Stimulated activated naive CD8-positive, alpha-beta T cell treated with anti-CD3 and anti-CD28 coated beads, Interleukin-15, amount 100 ng/mL, for 72 hours (primary cell): ENCODE measurements at regions not wholly inside any gene's neighbourhood (a gene's known extent, or its start where the extent isn't known, plus 50 kb on each side); places are given as distances from the start of the nearest gene placed in this dataset.

ENCODE experiments used
- ATAC-seq: fragments of 150-1000 bp; cut with Tn5 transposase; 2 replicates; pipeline ENCODE4 v1.10.0; 2021; ENCODE audit warnings: mild to moderate bottlenecking, moderate library complexity
- DNase-seq, 2 donors: peaks; one replicate each; pipeline ENCODE4 v3.0.0; 2021 to 2022
- H3K27ac Mint-ChIP-seq, 2 donors: one replicate each; pipeline ENCODE4 v1.8.0; 2022; ENCODE audit warnings: mild to moderate bottlenecking in 2 of 2, mixed read lengths in 2 of 2, moderate library complexity in 2 of 2
- H3K27me3 Mint-ChIP-seq: one replicate; pipeline ENCODE4 v1.8.0; 2022; ENCODE audit warnings: mixed read lengths
- H3K4me1 Mint-ChIP-seq: one replicate; pipeline ENCODE4 v1.8.0; 2022; ENCODE audit warnings: mild to moderate bottlenecking, mixed read lengths
- H3K4me3 Mint-ChIP-seq, 2 donors: one replicate each; pipeline ENCODE4 v1.8.0; 2022; ENCODE audit warnings: mild to moderate bottlenecking in 2 of 2, mixed read lengths in 2 of 2, moderate library complexity in 1 of 2
- H3K9me3 Mint-ChIP-seq, 2 donors: one replicate each; pipeline ENCODE4 v1.8.0; 2022; ENCODE audit warnings: mixed read lengths in 2 of 2

DNA sequence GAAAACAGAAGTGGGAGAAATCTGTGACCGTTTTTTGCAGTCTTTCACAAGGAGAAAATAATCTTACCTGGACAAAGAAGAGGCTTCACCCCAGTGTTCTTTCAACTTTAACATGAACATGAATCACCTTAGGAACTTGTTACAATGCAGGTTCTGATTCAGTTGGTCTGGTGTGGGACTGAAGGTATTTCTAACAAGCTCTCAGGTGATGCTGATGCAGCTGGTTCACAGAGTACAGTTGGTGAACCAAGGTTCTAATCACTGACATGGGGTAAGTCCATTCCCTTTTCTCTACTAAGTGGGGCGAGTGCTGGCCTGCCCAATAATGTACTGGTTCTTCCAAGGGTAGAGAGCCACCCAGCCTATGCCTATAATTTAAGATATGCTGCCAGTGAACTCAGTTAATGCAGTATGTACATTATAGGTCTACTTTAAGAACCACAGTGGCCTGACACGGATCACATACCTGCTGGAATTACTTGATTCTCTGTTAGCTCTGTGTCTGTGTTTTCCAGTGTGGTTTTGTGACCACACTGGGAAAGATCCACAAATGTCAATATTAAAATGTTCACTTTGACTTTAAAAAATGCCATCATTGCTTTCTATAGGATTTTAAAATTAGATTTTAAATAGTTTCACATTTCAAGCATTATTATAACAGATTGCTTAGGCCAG, 304.1 kb downstream of the ZNF621 start:
- no peaks in the 10 kb centered on the region for H3K9me3 Mint-ChIP-seq
- H3K4me3 Mint-ChIP-seq = no peak overlapping the region
- peaks cover 7% of the 10 kb centered on the region for H3K27me3 Mint-ChIP-seq
- H3K4me1 Mint-ChIP-seq = no peaks in the 10 kb centered on the region
- H3K27ac Mint-ChIP-seq = no peak overlapping the region
- ATAC-seq = no peak
- no peak for DNase-seq

- no peak for DNase-seq
- Mint-ChIP-seq H3K27me3 (peaks cover 16% of the 10 kb centered on the region), H3K27ac (no peak overlapping the region), H3K9me3 (no peaks in the 10 kb centered on the region), H3K4me1 (no peaks in the 10 kb centered on the region), H3K4me3 (no peak overlapping the region)
- ATAC-seq = no peak
These were observed 305.1 kb downstream of the ZNF621 start for GRCh38 chr3:40829876-40830275.

- H3K27me3 Mint-ChIP-seq = peaks cover 16% of the 10 kb centered on the region
- no peak overlapping the region for H3K27ac Mint-ChIP-seq
- no peaks in the 10 kb centered on the region for H3K9me3 Mint-ChIP-seq
- DNase-seq (no peak), ATAC-seq (no peak)
- H3K4me1 Mint-ChIP-seq = no peaks in the 10 kb centered on the region
- no peak overlapping the region for H3K4me3 Mint-ChIP-seq
These were observed 312.5 kb downstream of the ZNF621 start for GRCh38 chr3:40837300-40837699.

- Mint-ChIP-seq H3K27ac (no peak overlapping the region), H3K9me3 (peaks cover 0 to 11% of the 10 kb centered on the region in 2 donors), H3K4me1 (no peaks in the 10 kb centered on the region)
These were observed 316.4 kb downstream of the ZNF621 start for GRCh38 chr3:40841131-40841530.

GRCh38 chr3:40841570-40842109, 316.9 kb downstream of the ZNF621 start:
- H3K27me3 Mint-ChIP-seq = peaks cover 13% of the 10 kb centered on the region
- no peak overlapping the region for H3K27ac Mint-ChIP-seq
- DNase-seq (no peak), ATAC-seq (no peak)
- no peaks in the 10 kb centered on the region for H3K4me1 Mint-ChIP-seq
- H3K9me3 Mint-ChIP-seq = peaks cover 0 to 16% of the 10 kb centered on the region in 2 donors
- no peak overlapping the region for H3K4me3 Mint-ChIP-seq

More at GRCh38 chr3:40841131-40841530, 316.4 kb downstream of the ZNF621 start:
- Mint-ChIP-seq H3K27me3 (peaks cover 12% of the 10 kb centered on the region), H3K4me3 (no peak overlapping the region)
- ATAC-seq = no peak
- DNase-seq = no peak

DNA sequence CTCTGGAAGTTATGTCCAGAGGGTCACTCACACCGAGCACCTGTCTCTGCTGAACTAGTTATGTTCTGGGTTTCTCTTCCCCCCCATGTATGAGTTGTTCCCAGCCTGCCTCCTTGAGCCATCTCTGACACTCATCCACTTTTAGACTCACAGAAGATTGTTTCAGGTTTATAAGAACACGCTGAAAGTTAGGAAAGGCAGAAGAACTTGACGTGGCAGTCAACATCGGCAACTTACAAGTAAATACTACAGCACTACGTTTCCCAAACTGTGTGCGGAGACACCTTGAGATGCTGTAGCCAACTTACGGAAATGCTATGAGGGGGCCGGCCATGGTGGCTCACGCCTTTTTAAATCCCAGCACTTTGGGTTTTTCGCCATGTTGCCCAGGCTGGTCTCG, 318.0 kb downstream of the ZNF621 start:
- DNase-seq (no peak), ATAC-seq (no peak)
- no peaks in the 10 kb centered on the region for H3K4me1 Mint-ChIP-seq
- peaks cover 0 to 16% of the 10 kb centered on the region in 2 donors for H3K9me3 Mint-ChIP-seq
- H3K27me3 Mint-ChIP-seq = peaks cover 13% of the 10 kb centered on the region
- no peak overlapping the region for H3K4me3 Mint-ChIP-seq
- H3K27ac Mint-ChIP-seq = peak overlapping the region in 1 of 2 donors; percentile 55

DNA sequence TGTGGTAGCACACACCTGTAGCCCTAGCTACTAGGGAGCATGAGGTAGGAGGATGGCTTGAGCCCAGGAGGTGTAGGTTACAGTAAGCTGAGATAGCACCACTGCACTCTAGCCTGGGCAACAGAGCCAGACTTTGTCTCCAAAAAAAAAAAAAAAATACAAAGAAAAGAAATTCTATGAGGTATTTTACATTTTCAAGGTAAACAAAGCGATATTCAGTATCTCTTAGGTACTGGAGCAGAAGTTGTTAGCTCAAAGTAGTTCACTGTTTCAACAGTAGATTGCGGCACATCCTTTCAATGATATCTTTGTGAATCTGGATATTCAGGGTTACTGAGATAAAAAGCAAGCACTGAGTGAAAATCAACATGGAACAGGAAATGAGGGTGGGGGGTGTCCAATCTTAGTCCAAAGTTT, 318.5 kb downstream of the ZNF621 start:
- H3K27me3 Mint-ChIP-seq = peaks cover 13% of the 10 kb centered on the region
- H3K27ac Mint-ChIP-seq = no peak overlapping the region
- peaks cover 0 to 16% of the 10 kb centered on the region in 2 donors for H3K9me3 Mint-ChIP-seq
- no peak for DNase-seq
- ATAC-seq = no peak
- no peaks in the 10 kb centered on the region for H3K4me1 Mint-ChIP-seq
- H3K4me3 Mint-ChIP-seq = no peak overlapping the region

GRCh38 chr3:40843851-40844548, 319.2 kb downstream of the ZNF621 start:
- Mint-ChIP-seq H3K4me1 (no peaks in the 10 kb centered on the region), H3K27me3 (peaks cover 13% of the 10 kb centered on the region), H3K9me3 (peaks cover 0 to 16% of the 10 kb centered on the region in 2 donors), H3K27ac (no peak overlapping the region), H3K4me3 (no peak overlapping the region)
- DNase-seq = no peak
- ATAC-seq = no peak

DNA sequence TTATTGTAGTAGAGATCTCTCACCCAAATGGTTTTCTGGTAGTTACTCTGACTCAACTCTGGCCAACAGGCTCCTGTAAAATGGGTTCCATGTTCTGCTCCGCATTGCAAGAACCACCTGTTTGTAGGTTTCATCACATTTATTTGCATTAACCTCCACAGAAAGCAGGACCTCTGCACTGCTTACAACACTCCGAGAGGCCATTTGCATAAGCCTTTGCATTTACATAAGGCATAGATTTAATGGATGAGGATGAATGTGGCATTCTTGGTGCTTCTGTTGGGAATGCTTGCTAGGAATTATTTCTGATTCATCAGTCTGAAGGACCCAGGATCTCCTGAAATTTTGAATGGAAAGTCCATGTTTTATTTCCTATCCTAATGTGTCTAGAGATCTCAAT, 320.1 kb downstream of the ZNF621 start:
- no peak for ATAC-seq
- Mint-ChIP-seq H3K4me3 (no peak overlapping the region), H3K27me3 (peaks cover 13% of the 10 kb centered on the region), H3K4me1 (no peaks in the 10 kb centered on the region), H3K27ac (no peak overlapping the region), H3K9me3 (peaks cover 0 to 16% of the 10 kb centered on the region in 2 donors)
- DNase-seq = no peak

DNA sequence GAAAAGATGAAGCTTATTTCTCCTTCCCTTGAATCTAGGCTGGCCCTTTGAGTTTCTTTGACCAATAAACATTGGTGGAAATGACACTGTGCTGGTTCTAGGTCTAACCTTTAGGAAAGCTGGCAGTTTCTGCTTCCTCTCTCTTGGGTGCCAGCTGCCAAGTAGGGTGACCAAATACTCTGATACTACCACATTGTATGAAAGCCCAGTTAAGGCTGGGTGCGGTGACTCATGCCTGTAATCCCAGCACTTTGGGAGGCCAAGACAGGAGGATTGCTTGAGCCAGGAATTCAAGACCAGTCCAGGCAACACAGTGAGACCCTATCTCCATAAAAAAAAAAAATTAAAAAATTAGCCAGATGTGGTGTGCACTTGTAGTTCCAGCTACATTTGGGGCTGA, 320.7 kb downstream of the ZNF621 start:
- Mint-ChIP-seq H3K9me3 (peaks cover 0 to 16% of the 10 kb centered on the region in 2 donors), H3K27ac (no peak overlapping the region), H3K4me1 (no peaks in the 10 kb centered on the region), H3K27me3 (peaks cover 13% of the 10 kb centered on the region), H3K4me3 (no peak overlapping the region)
- DNase-seq (no peak), ATAC-seq (no peak)

DNA sequence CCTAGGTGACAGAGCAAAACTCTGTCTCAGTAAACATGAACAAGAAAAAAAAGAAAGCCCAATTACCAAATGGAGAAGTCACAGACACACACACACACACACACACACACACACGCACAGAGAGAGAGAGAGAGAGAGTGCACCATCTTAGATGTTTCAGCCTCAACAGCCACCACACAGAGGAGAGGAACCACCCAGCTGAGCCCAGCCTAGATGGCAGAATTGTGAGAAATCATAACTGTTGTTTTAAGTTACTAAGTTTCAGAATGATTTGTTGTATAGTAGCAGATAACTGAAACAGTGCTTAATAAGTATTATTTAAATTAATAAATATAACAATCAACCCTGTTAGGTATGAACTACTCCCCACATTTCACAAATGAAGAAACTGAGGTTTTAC, 321.2 kb downstream of the ZNF621 start:
- Mint-ChIP-seq H3K9me3 (peaks cover 0 to 16% of the 10 kb centered on the region in 2 donors), H3K4me3 (no peak overlapping the region), H3K27ac (no peak overlapping the region), H3K4me1 (no peaks in the 10 kb centered on the region), H3K27me3 (peaks cover 13% of the 10 kb centered on the region)
- ATAC-seq (no peak), DNase-seq (no peak)

DNA sequence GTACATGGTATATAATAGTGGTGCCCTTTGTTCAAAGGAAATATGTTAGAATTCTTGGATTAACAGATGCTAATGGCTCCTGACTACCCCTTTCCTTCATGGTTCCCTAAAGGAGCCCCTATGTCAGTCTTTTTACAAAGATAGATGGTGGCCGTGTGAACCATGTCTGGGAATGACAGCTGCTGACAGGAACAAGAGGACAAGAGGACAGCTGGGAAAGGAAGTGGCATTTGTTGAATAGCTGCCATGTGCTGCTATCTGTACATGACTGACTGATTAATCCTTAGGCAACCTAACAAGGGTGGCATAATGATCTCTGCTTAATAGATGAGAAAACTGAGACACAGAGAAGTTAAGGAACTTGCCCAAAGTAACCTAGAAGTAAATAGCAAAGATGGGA, 321.7 kb downstream of the ZNF621 start:
- Mint-ChIP-seq H3K27ac (no peak overlapping the region), H3K4me1 (no peaks in the 10 kb centered on the region), H3K9me3 (peaks cover 0 to 16% of the 10 kb centered on the region in 2 donors), H3K4me3 (no peak overlapping the region), H3K27me3 (peaks cover 13% of the 10 kb centered on the region)
- ATAC-seq = no peak
- DNase-seq = no peak

- Mint-ChIP-seq H3K9me3 (peaks cover 0 to 16% of the 10 kb centered on the region in 2 donors), H3K27ac (no peak overlapping the region), H3K4me1 (no peaks in the 10 kb centered on the region), H3K4me3 (no peak overlapping the region), H3K27me3 (peaks cover 13% of the 10 kb centered on the region)
- ATAC-seq (peak; percentile 5), DNase-seq (no peak)
These were observed 322.8 kb downstream of the ZNF621 start for GRCh38 chr3:40847551-40847992.

DNA sequence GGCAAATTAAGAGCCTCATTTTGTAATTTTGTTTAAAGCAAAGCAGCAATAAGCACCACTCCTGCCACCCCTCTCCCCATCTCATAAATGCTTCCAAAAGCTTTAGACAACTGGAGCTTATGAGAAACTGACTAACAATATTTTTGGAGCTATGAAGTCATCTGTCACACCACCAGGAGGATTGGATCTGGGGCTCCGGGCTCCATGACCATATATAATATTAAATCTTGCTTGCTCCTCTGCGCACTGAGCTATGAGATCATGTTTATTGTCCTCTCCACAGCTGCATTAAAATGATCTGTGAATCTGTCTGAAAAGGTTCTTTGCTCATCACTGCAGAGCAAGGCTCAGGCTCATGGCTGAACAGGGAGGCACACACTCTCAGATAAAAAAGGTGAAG, 323.7 kb downstream of the ZNF621 start:
- H3K4me3 Mint-ChIP-seq = no peak overlapping the region
- ATAC-seq = no peak
- no peak for DNase-seq
- peaks cover 0 to 16% of the 10 kb centered on the region in 2 donors for H3K9me3 Mint-ChIP-seq
- H3K27me3 Mint-ChIP-seq = peaks cover 13% of the 10 kb centered on the region
- no peaks in the 10 kb centered on the region for H3K4me1 Mint-ChIP-seq
- H3K27ac Mint-ChIP-seq = no peak overlapping the region

GRCh38 chr3:40850861-40851260, 326.1 kb downstream of the ZNF621 start:
- ATAC-seq (no peak), DNase-seq (no peak)
- Mint-ChIP-seq H3K9me3 (peaks cover 0 to 7% of the 10 kb centered on the region in 2 donors), H3K27ac (no peak overlapping the region), H3K4me1 (no peaks in the 10 kb centered on the region), H3K27me3 (peaks cover 4% of the 10 kb centered on the region), H3K4me3 (no peak overlapping the region)

DNA sequence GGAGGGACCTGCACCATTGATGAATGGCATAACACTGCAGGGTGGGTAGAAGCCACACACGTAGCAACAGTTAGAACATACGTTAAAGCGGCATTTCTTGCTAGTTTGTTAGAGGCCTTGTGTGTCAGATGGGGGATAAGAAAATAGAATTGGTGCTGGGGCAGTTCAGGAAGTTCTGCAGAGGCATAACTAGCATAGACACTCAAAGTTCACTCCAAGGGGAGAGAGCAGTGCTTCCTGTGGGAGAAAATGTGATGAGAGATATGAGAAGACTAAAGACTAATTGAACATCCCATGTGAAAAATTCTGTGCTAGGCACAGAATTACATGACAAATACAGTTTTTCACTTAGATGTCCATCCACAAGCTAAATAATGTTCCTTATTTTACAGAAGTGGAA, 327.1 kb downstream of the ZNF621 start:
- Mint-ChIP-seq H3K4me3 (no peak overlapping the region), H3K27me3 (no peaks in the 10 kb centered on the region), H3K27ac (no peak overlapping the region), H3K4me1 (no peaks in the 10 kb centered on the region), H3K9me3 (no peaks in the 10 kb centered on the region)
- DNase-seq (no peak), ATAC-seq (no peak)
